T47D (cell line): ENCODE measurements at regions not wholly inside any gene's neighbourhood (a gene's known extent, or its start where the extent isn't known, plus 50 kb on each side); places are given as distances from the start of the nearest gene placed in this dataset.
"Not testable (repeated sequence)": the region's sequence is repeated elsewhere in the genome, so short reads cannot be mapped to it uniquely, and the experiment has no call there.

Experiments used
- DNase-seq, 2 experiments: peaks; one replicate each; pipeline versions ENCODE4 v3.0.0 to v3.0.0-alpha.2; 2011 to 2012; ENCODE audit warnings: low read depth in 1 of 2, low spot score in 1 of 2
- JUND ChIP-seq: IDR thresholded peaks from 2 replicates; pipeline ENCODE4 v1.6.1; 2012; ENCODE audit warnings: low read depth
- in situ Hi-C: cut with HindIII; loops from 2 replicates; pipeline ENCODE4 v1.10.0; 2016; ENCODE audit warnings: low sequenced_read_pairs, low pct_unique_long_range_greater_than_20kb

DNA sequence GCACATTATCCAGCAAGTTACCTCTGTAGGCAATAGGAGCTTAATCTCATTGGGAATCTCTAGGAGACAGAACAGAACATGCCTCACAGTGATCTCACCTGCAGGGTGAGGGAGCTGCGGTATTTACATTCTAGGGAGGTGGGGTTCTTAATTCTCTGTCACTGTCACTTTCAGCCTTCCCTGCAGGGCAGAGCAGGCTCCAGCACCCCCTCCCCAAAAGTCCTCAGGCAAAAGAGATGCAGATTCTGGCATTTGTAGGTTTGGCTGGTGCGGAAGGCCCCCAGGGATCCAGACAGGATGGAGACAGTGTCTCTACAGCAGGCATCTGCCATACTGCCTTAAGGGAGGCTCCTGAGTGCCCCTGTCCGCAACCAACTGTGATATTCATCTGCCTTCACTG lies 166.4 kb upstream of the ATP6AP2 start:
- TF ChIP-seq JUND, result peak; percentile 75
- DNase-seq, result peak in 1 of 2 experiments; percentile 92
- in situ Hi-C loops, result no loop called here

DNA sequence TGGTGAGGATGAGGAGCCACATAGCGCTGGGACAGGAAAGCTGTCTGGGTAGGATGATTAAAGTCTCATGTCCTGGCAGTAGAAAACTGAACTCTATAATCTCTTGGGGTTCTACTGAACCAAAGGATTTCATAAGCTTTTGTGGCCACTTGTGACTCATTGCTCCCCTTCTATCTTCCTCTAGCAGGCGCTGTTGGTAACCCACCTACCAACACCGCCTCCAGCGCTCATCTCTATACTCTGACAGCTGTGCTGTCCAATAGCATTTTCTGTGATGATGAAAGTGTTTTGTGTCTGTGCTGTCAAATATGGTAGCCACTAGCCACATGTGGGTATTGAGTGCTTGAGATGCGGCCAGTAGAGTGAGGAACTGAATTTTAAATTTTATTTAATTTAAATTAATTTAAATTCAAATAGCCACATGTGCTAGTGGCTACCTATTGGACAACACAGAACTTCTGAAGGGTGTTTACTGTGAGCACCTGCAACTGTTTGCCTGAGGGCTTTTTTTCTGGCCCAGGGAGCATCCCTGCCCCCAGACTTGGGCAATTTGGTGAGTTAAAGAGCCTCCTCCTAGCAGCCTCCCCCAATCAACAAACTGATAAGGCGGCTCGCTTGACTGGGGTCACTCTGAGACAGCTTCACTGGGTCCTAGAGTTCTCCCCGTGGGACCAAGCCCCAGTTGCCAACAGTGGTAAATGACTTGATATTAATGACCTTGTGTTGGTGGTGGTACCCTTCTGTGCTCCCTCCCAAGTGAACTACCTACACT lies 169.2 kb upstream of the ATP6AP2 start:
- DNase-seq, result no peak
- no peak for TF ChIP-seq JUND
- in situ Hi-C loops, result no loop called here

DNA sequence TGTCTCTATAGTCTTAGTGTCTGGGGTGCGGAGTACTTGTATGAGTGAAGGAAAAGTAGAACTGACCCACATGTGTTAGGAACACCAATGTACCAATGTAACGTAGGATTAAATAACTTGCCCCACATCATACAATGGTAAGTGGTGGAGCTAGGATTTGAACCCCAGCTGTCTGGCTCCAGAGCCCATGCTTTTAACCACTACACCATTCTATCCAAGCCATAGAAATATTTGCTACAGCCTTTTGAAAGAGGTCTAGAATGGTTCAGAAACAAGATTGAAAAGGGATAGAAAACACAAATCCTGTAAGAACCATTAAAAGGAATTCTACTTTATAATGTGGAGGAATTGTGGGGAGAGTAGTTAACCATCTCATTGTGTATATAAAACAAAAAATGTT lies 169.9 kb upstream of the ATP6AP2 start:
- in situ Hi-C loops, result no loop called here
- TF ChIP-seq JUND, result no peak
- DNase-seq, result no peak

DNA sequence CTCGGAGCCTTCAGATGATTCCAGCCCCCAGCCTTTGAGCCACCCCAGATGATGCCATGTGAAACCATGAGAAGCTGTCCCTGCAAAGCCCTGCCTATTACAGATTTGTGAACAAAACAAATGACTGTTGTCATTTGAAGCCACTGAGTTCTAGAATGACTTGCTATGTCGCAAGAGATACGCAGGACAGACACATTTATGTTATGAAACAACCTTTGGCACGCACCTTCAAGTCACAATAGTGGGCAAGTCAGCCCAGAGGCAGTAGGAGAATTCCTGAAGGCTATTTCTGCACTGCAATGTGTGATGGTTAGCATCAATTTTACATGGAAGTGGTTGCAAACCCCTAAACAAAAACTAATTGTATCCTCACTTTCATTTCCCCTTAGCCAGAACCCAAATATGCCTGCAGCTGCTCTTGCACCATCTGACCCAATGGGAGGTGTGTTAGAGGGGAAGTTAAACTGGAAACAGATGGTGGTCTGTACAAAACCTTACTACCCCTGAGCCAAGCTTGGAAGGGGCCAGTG lies 174.4 kb upstream of the ATP6AP2 start:
- TF ChIP-seq JUND, result no peak
- no peak for DNase-seq
- in situ Hi-C loops, result no loop called here

DNA sequence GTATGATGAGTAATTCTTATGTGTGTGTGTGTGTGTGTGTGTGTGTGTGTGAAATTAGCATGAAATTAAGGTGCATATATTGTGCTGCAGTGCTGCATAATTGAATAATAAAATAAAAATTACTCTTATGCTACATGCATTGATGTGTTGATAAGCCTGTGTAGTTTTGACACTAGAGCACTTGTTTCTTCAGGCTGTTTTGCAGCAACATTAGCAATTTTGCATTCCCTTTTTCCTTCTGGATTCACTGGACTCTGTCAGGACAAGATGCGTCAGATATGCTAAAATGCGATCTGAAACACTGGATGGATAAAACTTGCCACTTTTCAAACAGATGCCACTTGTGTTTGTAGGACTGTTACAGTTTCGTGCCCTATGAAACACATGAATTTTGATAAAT lies 175.4 kb upstream of the ATP6AP2 start:
- in situ Hi-C loops, result no loop called here
- no peak for TF ChIP-seq JUND

DNA sequence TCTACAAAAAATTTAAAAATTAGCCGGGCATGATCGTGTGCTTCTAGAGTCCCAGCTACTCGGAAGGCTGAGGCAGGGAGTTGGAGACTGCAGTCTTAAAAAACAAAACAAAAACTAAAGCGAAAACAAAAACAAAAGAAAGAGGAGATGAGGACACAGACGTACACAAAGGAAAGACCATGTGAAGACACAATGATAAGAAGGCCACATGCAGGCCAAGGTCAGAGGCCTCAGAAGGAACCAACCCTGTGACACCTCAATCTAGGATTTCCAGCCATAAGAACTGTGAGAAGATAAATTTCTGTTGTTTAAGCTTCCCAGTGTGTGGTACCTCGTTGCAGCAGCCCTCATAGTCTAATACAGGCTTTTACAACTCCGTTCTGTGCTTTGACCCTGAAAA lies 177.0 kb upstream of the ATP6AP2 start:
- no peak for DNase-seq
- TF ChIP-seq JUND, result no peak
- in situ Hi-C loops, result no loop called here

More for the DNA sequence above, 175.4 kb upstream of the ATP6AP2 start:
- no peak for DNase-seq

DNA sequence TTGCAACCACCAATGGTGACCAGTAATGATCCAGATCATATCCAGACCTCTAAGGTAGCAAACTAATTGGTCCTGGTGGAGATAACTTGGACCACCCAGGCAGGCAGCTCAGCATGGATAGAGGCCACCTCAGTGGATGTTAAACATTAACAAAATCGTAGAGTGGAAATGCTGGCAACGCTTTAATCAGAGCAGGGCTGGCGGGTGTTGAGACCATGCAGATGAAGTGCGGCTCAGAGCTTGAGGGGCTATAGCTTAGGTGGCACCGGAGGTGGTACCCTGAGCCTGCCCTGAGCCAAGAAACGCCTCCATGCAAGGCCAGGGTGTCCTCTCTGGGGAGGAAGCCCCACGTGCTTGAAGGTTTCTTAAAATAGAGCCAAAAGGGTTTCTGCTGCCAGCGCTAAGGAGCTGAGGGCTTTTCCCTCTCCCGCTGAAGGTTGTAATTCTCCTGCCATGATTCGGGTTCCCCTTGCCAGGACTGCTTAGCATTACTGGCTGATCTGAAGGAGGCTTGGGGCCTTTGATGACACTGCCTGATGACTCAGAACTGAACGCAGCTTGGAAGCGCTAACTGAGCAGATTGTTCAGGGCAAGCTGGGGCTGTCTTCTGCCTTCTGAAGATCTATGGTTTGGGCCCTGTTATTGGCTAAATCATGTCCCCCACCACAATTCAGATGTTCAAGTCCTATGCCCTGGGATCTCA lies 177.8 kb upstream of the ATP6AP2 start:
- no peak for DNase-seq
- in situ Hi-C loops, result no loop called here
- no peak for TF ChIP-seq JUND

DNA sequence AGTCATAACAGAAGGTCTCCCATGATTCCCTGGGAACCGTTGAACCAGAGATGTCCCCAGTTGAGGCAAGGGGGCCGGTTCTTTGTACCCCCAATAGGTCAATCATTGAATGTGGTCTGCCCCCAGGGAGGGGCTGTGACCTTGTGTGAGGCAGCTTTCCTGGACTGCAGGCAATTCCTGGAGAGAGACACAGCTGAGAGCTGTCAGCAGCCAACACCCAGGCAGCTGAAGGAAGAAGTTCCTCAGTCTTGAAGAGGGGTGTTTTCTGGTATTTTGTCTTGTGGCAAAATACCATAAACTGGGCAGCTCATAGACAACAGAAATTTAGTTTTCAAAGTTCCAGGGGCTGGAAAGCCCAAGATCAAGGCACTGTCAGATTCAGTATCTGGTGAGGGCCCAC lies 185.7 kb upstream of the ATP6AP2 start:
- in situ Hi-C loops, result no loop called here

DNA sequence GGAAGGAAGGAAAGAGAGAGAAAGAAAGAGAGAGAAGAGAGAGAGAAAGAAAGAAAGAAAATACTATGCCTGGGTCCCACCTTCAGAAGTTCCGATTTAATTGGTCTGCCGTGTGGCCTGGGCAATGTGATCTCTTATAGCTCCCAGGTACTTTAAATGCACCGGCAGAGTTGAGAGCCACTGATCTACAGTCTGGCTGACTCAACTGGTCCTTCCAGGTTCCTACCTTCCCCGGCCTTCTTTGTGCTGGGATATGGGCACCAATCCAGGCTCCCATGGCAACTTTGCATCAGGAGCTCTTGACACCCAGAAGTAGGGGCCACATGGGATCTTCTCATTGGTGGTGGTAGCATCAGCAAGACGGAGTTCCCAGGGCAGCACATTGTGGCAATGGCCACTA lies 186.5 kb upstream of the ATP6AP2 start:
- DNase-seq, result peak in 1 of 2 experiments; percentile 62
- in situ Hi-C loops, result no loop called here
- no peak for TF ChIP-seq JUND

More for the DNA sequence above, 185.7 kb upstream of the ATP6AP2 start:
- TF ChIP-seq JUND, result no peak
- DNase-seq, result no peak

DNA sequence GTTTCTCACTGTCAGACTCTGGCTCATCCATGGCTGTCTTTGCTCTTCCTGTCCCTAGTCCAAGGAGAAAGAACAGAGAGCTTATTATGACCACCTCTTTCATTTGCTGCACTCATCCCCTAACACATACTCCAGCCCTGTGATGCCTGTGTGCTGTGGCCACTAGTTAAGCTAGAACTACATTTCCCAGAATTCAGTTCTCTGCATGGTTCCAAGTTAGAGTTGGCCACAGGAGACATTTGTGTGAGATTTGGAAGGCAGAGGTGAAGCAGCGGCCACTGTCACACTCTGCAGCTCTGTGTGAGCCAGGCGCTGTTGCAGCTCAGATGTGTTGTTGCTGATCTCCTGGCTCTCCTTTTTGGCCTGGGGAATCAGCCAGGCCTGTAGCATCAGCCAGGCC lies 188.2 kb upstream of the ATP6AP2 start:
- DNase-seq, result peak in 1 of 2 experiments; percentile 52
- in situ Hi-C loops, result no loop called here
- no peak for TF ChIP-seq JUND

DNA sequence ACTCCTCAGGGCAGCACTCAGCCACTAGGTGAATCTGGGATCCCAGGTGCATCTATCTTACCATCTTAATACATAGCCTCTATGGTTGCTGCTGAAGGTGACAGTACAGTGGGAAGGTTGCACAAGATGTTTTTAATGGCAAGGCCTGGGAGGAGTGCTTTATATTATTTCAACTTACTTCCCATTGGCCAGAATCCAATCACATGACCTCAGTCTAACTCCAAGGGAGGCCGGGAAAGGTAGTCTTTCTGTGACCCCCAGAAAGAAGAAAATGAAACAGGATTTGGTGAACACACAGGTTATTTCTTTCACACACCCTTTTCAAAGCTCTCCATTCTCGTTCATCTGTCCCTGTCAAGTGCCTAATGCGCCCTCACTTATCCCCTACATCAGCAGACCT lies 189.1 kb upstream of the ATP6AP2 start:
- in situ Hi-C loops, result no loop called here
- DNase-seq, result peak in 1 of 2 experiments; percentile 46
- TF ChIP-seq JUND, result no peak

DNA sequence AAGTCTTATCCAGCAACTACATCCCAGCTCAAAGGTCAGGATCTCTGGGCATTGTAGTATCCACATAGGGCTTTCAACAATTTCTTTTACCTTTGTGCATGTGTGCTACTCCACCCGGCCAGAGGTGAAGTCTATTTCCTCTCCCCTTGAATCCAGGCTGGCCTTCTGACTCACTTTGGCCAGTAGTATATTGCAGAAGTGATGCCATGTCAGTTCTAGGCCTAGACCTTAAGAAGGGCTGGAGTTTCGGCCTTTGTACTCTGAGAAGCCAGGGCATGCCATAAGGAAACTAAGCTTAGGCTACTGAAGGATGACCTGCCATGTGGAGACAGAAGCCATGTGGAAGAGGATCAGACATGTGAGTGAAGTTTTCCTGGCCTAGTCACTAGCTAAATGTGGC lies 191.2 kb upstream of the ATP6AP2 start:
- DNase-seq, result no peak
- no peak for TF ChIP-seq JUND
- in situ Hi-C loops, result no loop called here

DNA sequence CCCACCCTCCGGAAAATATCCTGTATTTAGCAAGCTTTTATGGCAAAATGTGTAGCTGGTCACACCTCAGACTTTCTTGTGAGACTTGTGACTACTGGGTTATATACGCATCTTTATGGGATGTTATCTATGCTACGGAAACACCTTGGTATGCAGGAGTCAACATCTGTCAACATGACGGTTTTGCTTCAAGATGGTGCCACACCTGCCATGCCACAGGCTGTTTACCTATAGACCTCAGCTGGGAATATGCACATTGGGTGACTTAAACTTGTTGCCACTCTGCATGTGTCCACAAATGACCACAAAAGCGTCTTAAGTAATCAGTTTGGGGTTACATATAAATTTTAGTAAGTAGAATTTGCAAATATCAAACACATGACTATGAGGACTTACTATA lies 192.3 kb upstream of the ATP6AP2 start:
- in situ Hi-C loops, result no loop called here
- no peak for TF ChIP-seq JUND
- DNase-seq, result peak in 1 of 2 experiments; percentile 94

DNA sequence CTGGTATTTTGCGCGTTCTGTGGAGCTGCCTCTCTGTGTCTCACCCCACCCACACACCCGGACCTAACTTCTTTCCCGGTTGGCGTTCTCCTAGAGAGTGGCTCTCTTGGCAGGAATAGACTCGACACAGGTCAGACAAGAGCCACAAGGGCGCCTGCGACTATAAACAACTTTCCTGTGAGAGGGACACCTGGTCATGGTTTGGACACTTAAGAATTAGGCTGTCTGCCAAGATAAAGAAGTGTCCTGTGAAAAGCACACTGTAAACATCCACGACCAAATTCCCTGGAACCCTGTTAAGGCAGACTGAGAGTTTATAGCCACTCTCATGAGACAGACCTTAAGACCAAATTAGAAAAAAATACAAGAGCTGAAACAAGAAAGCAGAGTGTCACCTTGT lies 192.9 kb upstream of the ATP6AP2 start:
- peak in 1 of 2 experiments; percentile 95 for DNase-seq
- in situ Hi-C loops, result not testable (repeated sequence)

DNA sequence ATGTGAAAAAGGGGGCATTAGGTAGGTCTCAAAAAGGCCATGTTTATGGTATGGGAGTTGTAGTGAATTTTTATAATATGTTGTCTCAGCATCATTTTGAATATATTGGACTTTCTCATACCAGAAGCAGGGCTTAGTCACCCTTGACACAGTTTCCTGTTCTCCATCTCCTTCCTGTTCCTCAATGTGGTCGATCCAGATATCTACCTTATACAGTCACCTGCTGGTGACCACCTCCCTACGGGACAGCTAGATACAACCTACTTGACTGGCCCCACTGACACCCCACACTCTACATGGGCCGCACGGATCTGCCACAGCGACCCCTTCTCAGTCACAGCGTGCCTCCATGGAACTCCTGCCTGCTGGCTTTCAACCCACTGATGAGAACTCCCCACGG lies 193.5 kb upstream of the ATP6AP2 start:
- in situ Hi-C loops, DNase-seq: not testable (repeated sequence)
